C4-2B (cell line): ENCODE measurements at regions not wholly inside any gene's neighbourhood (a gene's known extent, or its start where the extent isn't known, plus 50 kb on each side); places are given as distances from the start of the nearest gene placed in this dataset.

Experiments
- ZFX ChIP-seq: fragments of 450-650 bp; IDR thresholded peaks from 2 replicates; pipeline ENCODE4 v1.6.1; 2017
- TF ChIP-seq, protein P1 (sequence below): fragments of 450-650 bp; conservative IDR thresholded peaks from 2 replicates; pipeline ENCODE4 v1.5.1; 2017; ENCODE audit warnings: mild to moderate bottlenecking

DNA sequence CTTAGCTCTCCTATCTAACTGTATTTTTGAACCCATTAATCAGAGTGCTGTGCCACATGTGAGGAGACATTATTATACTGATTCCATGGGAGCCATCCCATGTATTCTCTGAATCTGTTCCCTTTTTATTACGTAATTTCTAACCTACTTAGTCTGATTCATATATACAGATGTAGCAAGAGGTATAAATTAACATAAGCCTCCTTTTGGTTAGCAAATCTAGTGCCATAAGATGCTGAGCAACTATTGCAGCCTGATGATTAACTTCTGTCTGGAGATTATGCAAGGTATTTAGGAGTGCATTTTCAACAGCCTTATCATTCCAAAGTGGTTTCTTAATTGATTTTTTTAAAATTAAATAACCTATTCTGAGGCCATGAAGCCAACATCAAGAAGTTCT is 80.2 kb upstream of the EPCAM start:
- TF ChIP-seq, protein P1, sequence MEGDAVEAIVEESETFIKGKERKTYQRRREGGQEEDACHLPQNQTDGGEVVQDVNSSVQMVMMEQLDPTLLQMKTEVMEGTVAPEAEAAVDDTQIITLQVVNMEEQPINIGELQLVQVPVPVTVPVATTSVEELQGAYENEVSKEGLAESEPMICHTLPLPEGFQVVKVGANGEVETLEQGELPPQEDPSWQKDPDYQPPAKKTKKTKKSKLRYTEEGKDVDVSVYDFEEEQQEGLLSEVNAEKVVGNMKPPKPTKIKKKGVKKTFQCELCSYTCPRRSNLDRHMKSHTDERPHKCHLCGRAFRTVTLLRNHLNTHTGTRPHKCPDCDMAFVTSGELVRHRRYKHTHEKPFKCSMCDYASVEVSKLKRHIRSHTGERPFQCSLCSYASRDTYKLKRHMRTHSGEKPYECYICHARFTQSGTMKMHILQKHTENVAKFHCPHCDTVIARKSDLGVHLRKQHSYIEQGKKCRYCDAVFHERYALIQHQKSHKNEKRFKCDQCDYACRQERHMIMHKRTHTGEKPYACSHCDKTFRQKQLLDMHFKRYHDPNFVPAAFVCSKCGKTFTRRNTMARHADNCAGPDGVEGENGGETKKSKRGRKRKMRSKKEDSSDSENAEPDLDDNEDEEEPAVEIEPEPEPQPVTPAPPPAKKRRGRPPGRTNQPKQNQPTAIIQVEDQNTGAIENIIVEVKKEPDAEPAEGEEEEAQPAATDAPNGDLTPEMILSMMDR = no peak
- TF ChIP-seq ZFX = no peak
